Stomach (tissue), 4 donors: ENCODE measurements at regions not wholly inside any gene's neighbourhood (a gene's known extent, or its start where the extent isn't known, plus 50 kb on each side); places are given as distances from the start of the nearest gene placed in this dataset.

ENCODE experiments used
- CTCF ChIP-seq, 7 experiments: fragments of 450-650 bp in 4 of 7; fragments of 200-600 bp in 3 of 7; sonication (generic) in 3 of 7; IDR thresholded peaks; one replicate each; pipeline ENCODE4 v1.5.1; 2016 to 2019; ENCODE audit warnings: antibody characterized with exemption in 7 of 7, control low read depth in 2 of 7, mild to moderate bottlenecking in 1 of 7
- POLR2A ChIP-seq, 4 donors: fragments of 450-650 bp; IDR thresholded peaks; one replicate each; pipeline ENCODE4 v1.6.1; 2016; ENCODE audit warnings: antibody characterized with exemption in 4 of 4, control low read depth in 2 of 4, mild to moderate bottlenecking in 1 of 4, moderate library complexity in 1 of 4

GRCh38 chr7:42452356-42452755, 215.3 kb upstream of the GLI3 start:
- no peak for TF ChIP-seq POLR2A (IDR thresholded peaks at IDR 0.05)
- TF ChIP-seq CTCF (IDR thresholded peaks at IDR 0.05): no peak
